NB4 (cell line): ENCODE measurements at regions not wholly inside any gene's neighbourhood (a gene's known extent, or its start where the extent isn't known, plus 50 kb on each side); places are given as distances from the start of the nearest gene placed in this dataset.

Experiments
- DNase-seq: peaks from one replicate; pipeline ENCODE4 v3.0.0; 2010; ENCODE audit warnings: low read depth
- H3K4me3 ChIP-seq: one replicate; pipeline ENCODE4 v1.5.1; 2011; ENCODE audit warnings: mild to moderate bottlenecking, low read depth, low read length, moderate library complexity
- MYC ChIP-seq: IDR thresholded peaks from 2 replicates; pipeline ENCODE4 v1.6.1; 2011; ENCODE audit warnings: low read depth, low read length
- POLR2A ChIP-seq: IDR thresholded peaks from 2 replicates; pipeline ENCODE4 v1.6.1; 2011; ENCODE audit warnings: mild to moderate bottlenecking; ENCODE audit not compliant: insufficient read length; ENCODE audit errors: extremely low read depth
- TF ChIP-seq, protein P1 (sequence below): IDR thresholded peaks from one replicate; pipeline ENCODE4 v1.5.1; 2012; ENCODE audit warnings: low read depth, low read length
- TF ChIP-seq, protein P2 (sequence below): IDR thresholded peaks from 2 replicates; pipeline ENCODE4 v1.6.1; 2011; ENCODE audit warnings: low read depth, low read length

DNA sequence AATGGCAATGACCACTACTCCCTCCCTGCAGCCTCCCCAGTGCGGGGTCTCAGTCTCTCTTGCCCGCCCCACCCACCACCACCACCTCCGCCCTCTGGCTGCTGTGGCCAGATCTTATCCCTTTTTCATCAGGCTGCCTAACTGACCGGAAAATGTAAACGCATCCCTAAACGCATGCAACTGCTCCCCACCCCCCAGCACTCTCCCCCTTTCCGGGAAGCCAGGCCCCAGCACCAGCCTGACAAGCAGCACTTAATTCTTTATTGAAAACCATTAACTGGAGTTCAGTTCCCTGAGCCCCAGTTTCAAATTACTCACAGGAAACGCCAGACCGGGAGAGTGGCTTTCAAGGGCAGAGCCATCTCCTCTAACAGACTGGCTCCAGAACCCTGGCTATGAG is 147.7 kb downstream of the DMRTA2 start:
- no peak overlapping the region for H3K4me3 ChIP-seq
- no peak for DNase-seq
- TF ChIP-seq POLR2A (no peak), MYC (no peak)
- TF ChIP-seq, protein P1, sequence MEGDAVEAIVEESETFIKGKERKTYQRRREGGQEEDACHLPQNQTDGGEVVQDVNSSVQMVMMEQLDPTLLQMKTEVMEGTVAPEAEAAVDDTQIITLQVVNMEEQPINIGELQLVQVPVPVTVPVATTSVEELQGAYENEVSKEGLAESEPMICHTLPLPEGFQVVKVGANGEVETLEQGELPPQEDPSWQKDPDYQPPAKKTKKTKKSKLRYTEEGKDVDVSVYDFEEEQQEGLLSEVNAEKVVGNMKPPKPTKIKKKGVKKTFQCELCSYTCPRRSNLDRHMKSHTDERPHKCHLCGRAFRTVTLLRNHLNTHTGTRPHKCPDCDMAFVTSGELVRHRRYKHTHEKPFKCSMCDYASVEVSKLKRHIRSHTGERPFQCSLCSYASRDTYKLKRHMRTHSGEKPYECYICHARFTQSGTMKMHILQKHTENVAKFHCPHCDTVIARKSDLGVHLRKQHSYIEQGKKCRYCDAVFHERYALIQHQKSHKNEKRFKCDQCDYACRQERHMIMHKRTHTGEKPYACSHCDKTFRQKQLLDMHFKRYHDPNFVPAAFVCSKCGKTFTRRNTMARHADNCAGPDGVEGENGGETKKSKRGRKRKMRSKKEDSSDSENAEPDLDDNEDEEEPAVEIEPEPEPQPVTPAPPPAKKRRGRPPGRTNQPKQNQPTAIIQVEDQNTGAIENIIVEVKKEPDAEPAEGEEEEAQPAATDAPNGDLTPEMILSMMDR, result no peak
- TF ChIP-seq, protein P2, sequence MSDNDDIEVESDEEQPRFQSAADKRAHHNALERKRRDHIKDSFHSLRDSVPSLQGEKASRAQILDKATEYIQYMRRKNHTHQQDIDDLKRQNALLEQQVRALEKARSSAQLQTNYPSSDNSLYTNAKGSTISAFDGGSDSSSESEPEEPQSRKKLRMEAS, result no peak

DNA sequence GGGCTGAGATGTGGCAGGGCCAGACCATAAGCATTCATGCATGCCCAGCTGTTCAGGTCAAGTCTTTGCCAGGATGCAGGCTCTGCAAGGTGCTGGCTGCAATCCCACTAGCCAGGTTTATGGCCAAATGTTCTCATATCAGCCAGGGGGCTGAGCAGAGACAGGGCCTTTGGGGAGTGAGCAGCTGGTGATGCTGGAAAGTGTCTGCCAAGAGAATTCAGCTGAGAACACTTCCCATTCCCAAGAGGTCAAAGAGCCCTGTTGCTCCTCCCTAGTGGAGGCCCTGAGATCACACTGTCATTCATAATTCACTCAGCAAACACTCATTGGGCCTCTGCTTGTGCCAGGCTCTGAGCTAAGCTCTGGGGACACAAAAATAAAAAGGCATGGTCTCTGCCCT is 150.3 kb downstream of the DMRTA2 start:
- no peak for DNase-seq
- TF ChIP-seq, protein P1, result no peak
- TF ChIP-seq, protein P2, result no peak
- TF ChIP-seq MYC (no peak), POLR2A (no peak)
- no peak overlapping the region for H3K4me3 ChIP-seq

GRCh38 chr1:50271968-50272578 is 151.2 kb downstream of the DMRTA2 start:
- no peak overlapping the region for H3K4me3 ChIP-seq
- TF ChIP-seq, protein P1, result peak; percentile 83
- no peak for TF ChIP-seq MYC
- peak; percentile 31 for DNase-seq

- DNase-seq, result no peak
- no peak overlapping the region for H3K4me3 ChIP-seq
- TF ChIP-seq, protein P1, result no peak
- TF ChIP-seq MYC (no peak), POLR2A (no peak)
- TF ChIP-seq, protein P2, result no peak
Observed at GRCh38 chr1:50271337-50271736, 151.9 kb downstream of the DMRTA2 start.

- TF ChIP-seq MYC (no peak), POLR2A (no peak)
- TF ChIP-seq, protein P1, result no peak
- TF ChIP-seq, protein P2, result no peak
- no peak overlapping the region for H3K4me3 ChIP-seq
- DNase-seq, result no peak
Observed at GRCh38 chr1:50270926-50271325, 152.3 kb downstream of the DMRTA2 start.

- no peak overlapping the region for H3K4me3 ChIP-seq
- peak; percentile 22 for DNase-seq
- no peak for TF ChIP-seq POLR2A
- TF ChIP-seq, protein P2, result no peak
- TF ChIP-seq MYC, result no peak
- TF ChIP-seq, protein P1, result no peak
Observed at GRCh38 chr1:50268049-50268448, 155.2 kb downstream of the DMRTA2 start.
